Activated T-cell treated with anti-CD3 and anti-CD28 coated beads, Interleukin-2, amount 50 U/mL, for 4 hours (primary cell): ENCODE measurements at regions not wholly inside any gene's neighbourhood (a gene's known extent, or its start where the extent isn't known, plus 50 kb on each side); places are given as distances from the start of the nearest gene placed in this dataset.

Source experiments
- ATAC-seq, 2 donors: fragments of 200-7000 bp; cut with Tn5 transposase; one replicate each; pipeline ENCODE4 v1.10.0; 2021
- DNase-seq: peaks from one replicate; pipeline ENCODE4 v3.0.0-alpha.2; 2020
- H3K27me3 Mint-ChIP-seq: one replicate; pipeline ENCODE4 v1.8.0; 2021; ENCODE audit warnings: low read depth, mixed read lengths
- H3K36me3 Mint-ChIP-seq: one replicate; pipeline ENCODE4 v1.8.0; 2022; ENCODE audit warnings: mixed read lengths; ENCODE audit not compliant: insufficient read depth
- H3K4me1 Mint-ChIP-seq: one replicate; pipeline ENCODE4 v1.8.0; 2021; ENCODE audit warnings: low read depth, mixed read lengths
- H3K4me3 Mint-ChIP-seq: one replicate; pipeline ENCODE4 v1.8.0; 2021; ENCODE audit warnings: mild to moderate bottlenecking, moderate library complexity, mixed read lengths
- H3K9me3 Mint-ChIP-seq: one replicate; pipeline ENCODE4 v1.8.0; 2021; ENCODE audit warnings: mixed read lengths

DNA sequence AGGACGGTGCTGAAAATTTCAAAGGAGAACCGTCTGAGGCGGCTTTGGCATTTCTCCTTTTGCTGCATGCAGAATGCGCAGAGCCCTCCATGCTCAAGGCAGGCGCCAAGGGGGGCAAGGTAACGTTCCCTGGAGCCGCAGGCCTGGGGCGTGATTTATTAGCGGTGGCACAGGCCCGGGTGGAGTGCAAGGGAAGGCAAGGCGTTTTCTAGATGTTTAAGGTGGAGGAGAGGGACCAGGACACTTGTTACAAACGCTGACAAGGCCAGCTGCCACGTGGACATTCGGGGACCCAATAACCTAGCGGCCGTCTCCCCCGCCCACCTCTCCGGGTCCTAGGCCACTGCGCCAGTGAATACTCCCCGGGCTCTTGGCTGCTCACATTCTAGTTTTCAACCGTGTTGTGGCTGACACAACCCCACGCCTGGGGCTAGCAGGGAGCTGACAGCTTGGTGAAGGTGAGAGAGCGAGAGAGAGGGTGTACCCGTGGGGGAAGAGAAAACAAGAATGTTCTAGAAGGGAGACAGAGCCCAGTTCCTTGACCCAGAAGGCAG, 250.1 kb downstream of the C16orf95 start:
- Mint-ChIP-seq H3K9me3 (no peaks in the 10 kb centered on the region), H3K36me3 (no peaks in the 10 kb centered on the region), H3K4me1 (no peaks in the 10 kb centered on the region), H3K4me3 (no peak overlapping the region), H3K27me3 (peaks cover 35% of the 10 kb centered on the region)
- no peak for ATAC-seq
- no peak for DNase-seq

DNA sequence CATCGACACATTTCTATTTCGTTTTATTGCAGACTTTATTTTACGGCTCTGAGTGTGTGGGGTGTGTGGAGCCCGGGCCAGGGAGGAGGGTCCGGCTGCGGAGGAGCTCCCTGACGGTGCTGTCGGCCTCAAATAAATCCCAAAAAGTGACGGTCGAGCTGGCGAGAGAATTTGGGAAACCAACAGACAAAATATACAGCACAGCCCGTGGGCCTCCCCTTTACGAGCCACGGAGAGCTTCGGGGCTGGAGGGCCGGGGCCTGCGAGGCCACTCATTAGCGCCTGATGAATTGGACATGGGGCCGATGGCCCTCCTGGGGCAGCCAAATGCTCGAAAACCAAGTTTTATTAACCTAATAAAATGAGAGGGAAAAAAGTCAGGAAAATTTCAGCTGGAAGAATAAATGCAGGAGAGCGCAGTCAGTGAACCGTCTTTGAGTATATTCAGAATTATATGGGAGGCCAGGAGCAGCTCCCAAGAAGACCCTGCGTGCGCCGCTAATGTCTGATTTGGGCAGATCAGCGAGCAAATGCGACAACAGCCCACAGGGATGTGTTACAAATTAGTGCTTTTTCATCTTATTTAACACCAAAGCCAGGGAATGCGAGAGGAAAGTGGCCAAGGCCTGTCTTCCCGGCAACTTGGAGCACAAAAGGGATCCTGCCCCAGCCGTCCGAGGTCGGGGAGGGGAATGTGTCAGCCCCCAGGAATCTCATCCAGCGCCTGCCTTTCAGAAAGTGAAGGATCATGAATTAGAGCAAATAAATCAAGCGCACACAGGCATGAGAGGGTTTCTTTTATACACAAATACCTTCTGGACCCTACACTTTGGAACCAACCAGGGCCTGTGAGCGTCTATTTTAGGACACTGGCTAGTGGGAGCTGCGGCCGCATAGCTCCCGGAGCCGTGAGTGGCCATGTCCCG, 249.1 kb downstream of the C16orf95 start:
- no peaks in the 10 kb centered on the region for H3K36me3 Mint-ChIP-seq
- no peak for DNase-seq
- no peak overlapping the region for H3K4me3 Mint-ChIP-seq
- no peak for ATAC-seq
- H3K27me3 Mint-ChIP-seq = peaks cover 29% of the 10 kb centered on the region
- H3K9me3 Mint-ChIP-seq = no peaks in the 10 kb centered on the region
- no peaks in the 10 kb centered on the region for H3K4me1 Mint-ChIP-seq

DNA sequence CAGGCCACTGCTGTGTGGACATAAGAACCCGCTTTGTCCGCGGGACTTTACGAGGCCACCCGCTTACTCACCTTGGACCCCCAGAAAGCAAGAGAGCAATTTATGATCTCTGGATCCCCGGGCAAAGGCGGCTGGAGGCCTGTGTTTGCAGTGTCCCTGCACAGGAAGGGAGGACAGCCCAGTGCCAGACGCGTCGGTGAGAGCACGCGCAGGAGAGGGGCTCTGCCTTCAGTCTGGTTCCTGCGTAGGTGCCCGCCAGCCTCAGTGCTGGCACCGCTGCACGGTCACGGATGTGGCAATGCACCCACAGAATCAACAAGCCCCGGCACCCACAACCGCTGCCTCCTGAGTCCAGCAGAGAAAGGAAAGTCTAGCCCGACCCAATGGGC, 248.4 kb downstream of the C16orf95 start:
- peaks cover 26% of the 10 kb centered on the region for H3K27me3 Mint-ChIP-seq
- DNase-seq (no peak), ATAC-seq (no peak)
- no peak overlapping the region for H3K4me3 Mint-ChIP-seq
- no peaks in the 10 kb centered on the region for H3K4me1 Mint-ChIP-seq
- H3K36me3 Mint-ChIP-seq = no peaks in the 10 kb centered on the region
- no peaks in the 10 kb centered on the region for H3K9me3 Mint-ChIP-seq

DNA sequence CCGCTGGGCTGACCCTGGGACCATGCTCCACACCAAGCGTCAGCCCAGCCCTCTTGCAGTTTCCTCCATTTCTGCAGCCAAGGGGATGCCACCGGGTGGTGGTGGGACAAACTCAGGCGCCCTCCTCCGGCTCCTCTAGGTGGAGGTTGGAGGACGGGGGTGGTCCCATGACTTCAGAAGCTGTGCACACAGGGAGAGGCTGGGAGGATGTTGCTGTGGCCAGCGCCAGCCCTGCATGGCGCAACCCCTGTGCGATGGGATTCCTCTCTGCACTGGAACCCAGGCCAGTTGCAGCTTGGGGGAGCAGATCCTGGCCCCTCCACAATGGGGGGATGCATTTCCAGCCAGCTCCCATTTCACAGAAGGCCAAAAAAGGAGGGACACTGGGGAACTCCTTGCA, 246.5 kb downstream of the C16orf95 start:
- Mint-ChIP-seq H3K4me3 (no peak overlapping the region), H3K27me3 (peaks cover 12% of the 10 kb centered on the region), H3K36me3 (no peaks in the 10 kb centered on the region), H3K4me1 (no peaks in the 10 kb centered on the region), H3K9me3 (no peaks in the 10 kb centered on the region)
- DNase-seq (no peak), ATAC-seq (no peak)

DNA sequence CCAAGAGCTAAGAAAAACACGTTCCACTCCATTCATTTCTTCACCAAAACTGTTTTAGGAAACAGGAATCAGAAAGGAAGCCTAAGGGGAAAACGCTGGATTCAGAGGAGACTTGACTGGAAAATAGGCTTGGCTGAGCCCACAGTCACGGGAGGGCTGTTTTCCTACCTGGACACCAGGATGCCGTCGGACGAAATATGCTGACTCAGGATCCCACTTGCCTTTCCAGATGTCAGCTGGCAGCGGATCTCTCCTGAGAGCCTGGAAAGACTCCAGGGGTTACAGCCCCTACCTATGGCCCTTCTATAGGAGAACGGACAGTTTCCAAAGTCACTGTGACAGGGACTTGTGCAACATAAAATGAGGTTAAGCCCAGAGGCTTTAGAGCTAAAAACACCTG, 245.1 kb downstream of the C16orf95 start:
- ATAC-seq (no peak), DNase-seq (no peak)
- Mint-ChIP-seq H3K27me3 (peaks cover 7% of the 10 kb centered on the region), H3K4me1 (no peaks in the 10 kb centered on the region), H3K4me3 (no peak overlapping the region), H3K9me3 (no peaks in the 10 kb centered on the region), H3K36me3 (no peaks in the 10 kb centered on the region)

DNA sequence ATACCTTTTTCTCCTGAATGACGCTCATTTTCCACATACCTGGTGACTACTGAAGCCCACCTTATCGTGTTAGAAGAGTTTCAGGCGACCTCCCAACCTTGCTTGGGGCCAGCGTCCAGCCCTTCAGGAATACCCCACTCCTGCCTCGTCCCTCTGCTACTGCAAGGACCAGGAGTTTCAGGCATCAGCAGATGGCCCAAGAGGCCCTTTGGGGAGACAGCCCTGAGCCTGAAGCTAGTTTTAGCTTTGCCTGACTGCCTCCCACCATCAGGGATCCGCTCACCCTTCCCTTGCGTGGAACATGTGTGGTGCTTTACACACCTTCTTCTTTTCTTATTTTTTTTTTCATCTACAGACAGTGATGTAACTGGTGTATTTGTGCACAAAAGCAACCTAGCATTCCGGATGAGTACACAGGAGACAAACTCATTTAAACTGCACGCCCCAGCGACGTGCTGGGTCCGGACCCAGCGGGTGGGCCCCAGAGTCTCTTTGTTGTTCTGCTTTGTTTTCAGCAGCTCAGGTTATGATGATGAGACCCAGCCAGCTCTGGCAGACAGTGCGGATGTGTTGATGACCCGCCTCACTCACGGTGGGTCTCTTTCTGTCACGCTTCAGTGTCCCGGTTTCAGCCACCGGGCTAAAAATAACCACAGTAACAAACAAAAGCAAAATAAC, 242.4 kb downstream of the C16orf95 start:
- peaks cover 6% of the 10 kb centered on the region for H3K27me3 Mint-ChIP-seq
- peaks cover 6% of the 10 kb centered on the region for H3K9me3 Mint-ChIP-seq
- H3K4me3 Mint-ChIP-seq = no peak overlapping the region
- no peaks in the 10 kb centered on the region for H3K4me1 Mint-ChIP-seq
- ATAC-seq = no peak
- H3K36me3 Mint-ChIP-seq = no peaks in the 10 kb centered on the region
- no peak for DNase-seq

DNA sequence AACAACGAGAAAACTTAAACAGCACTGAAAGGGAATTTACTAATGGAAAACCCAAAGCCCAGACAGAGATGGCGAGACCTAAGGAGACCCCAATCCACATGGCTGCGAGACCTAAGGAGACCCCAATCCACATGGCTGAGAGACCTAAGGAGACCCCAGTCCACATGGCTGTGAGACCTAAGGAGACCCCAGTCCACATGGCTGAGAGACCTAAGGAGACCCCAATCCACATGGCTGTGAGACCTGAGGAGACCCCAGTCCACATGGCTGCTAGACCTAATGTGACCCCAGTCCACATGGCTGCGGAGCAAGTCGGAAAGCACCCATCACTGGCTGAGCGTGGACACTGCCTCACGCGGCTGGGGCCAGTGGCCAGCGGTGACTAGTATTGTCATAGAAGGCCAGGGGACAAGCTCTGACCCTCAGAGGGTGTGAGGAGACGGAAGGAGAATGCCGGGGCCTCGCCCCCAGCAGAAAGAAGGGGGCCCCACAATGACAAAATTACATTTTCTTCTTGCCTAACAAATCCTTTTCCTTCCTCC, 241.8 kb downstream of the C16orf95 start:
- Mint-ChIP-seq H3K36me3 (no peaks in the 10 kb centered on the region), H3K4me1 (no peaks in the 10 kb centered on the region)

DNA sequence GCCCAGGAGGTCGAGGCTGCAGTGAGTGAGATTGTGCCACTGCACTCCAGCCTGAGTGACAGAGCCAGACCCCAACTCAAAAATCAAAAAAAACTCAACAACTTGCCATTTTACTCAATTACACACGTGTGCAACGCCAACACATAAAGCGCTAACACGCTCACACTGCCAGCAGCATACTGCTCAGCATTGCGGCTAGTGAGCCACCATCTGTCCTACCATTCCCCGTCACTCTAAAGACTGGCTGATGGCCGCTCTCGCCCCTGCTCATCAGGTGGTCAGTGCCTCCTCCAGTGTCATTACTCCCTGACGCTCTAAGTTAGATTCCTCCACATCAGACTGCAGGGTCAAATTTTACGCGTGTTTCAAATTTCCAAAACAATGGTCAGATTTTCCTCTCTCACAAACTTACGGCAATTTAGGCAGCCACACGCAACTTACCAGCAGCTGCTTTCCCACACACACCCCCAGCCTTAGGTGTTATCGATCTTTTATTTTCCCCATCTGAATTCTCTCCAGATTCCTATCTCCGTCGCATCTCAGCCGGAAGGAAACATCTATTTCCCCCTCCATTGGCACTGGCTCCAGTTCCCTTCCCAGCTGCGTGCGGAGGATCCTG, 240.8 kb downstream of the C16orf95 start:
- DNase-seq = no peak
- Mint-ChIP-seq H3K4me3 (no peak overlapping the region), H3K4me1 (no peaks in the 10 kb centered on the region), H3K27me3 (peaks cover 4% of the 10 kb centered on the region), H3K36me3 (no peaks in the 10 kb centered on the region), H3K9me3 (peaks cover 20% of the 10 kb centered on the region)
- ATAC-seq = no peak

More for the DNA sequence above, 241.8 kb downstream of the C16orf95 start:
- no peak for DNase-seq
- ATAC-seq = no peak
- Mint-ChIP-seq H3K9me3 (peaks cover 9% of the 10 kb centered on the region), H3K4me3 (no peak overlapping the region), H3K27me3 (peaks cover 5% of the 10 kb centered on the region)

DNA sequence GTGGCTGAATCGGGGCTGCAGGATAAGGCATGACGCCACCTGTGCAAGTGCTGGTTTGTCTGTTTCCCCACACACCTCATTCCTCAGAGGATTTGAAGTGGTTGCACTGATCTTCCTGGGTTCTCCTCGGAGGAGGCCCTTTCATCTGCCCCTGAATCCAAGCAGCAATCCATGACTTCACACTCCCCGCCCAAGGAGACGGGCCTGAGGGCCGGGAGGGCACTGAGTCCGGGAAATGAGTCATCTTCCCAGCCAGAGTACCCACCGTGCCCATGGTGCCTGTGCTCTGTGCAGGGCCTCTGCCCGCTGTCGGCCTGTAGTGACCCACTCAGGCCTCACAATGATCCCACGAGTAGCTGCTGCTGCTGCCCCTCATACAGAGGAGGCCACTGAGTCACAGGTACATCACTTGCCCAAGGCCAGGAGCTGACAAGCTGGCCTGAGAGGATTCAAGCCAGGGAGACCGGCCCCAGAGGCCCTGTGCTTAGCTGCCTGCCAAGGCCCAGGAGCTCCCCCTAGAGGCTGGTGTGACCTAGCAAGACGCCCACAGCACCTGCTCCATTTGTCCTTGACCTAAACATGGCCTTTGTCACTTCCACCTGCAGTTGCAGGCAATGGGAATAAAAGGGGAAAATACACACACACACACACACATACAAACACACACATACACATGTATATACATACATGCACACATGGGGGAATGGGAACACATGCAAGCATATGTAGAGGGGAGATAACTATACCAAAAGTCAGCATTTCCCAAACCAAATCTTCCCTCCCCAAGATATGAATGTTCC, 240.0 kb downstream of the C16orf95 start:
- no peak overlapping the region for H3K4me3 Mint-ChIP-seq
- H3K27me3 Mint-ChIP-seq = peaks cover 4% of the 10 kb centered on the region
- DNase-seq (no peak), ATAC-seq (no peak)
- H3K4me1 Mint-ChIP-seq = no peaks in the 10 kb centered on the region
- H3K36me3 Mint-ChIP-seq = no peaks in the 10 kb centered on the region
- H3K9me3 Mint-ChIP-seq = peaks cover 23% of the 10 kb centered on the region

DNA sequence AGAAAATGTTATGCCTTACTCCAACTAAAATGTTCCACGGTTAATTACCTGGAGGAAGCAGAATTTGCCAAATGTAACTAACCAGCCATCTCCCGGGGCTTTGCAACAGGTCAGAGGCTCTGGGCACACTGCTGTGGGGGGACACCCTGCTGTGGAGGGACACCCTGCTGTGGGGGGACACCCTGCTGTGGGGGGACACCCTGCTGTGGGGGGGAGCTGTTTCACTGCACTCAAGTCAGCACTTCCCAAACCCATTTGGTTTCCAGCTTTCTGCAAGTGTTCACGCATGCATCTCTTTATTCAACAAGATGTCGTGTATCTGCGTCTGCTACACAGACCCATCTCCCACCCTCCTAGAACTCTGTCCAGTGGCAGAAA, 239.5 kb downstream of the C16orf95 start:
- Mint-ChIP-seq H3K9me3 (peaks cover 26% of the 10 kb centered on the region), H3K27me3 (peaks cover 2% of the 10 kb centered on the region), H3K36me3 (no peaks in the 10 kb centered on the region), H3K4me1 (no peaks in the 10 kb centered on the region), H3K4me3 (no peak overlapping the region)
- DNase-seq = no peak
- ATAC-seq = no peak

DNA sequence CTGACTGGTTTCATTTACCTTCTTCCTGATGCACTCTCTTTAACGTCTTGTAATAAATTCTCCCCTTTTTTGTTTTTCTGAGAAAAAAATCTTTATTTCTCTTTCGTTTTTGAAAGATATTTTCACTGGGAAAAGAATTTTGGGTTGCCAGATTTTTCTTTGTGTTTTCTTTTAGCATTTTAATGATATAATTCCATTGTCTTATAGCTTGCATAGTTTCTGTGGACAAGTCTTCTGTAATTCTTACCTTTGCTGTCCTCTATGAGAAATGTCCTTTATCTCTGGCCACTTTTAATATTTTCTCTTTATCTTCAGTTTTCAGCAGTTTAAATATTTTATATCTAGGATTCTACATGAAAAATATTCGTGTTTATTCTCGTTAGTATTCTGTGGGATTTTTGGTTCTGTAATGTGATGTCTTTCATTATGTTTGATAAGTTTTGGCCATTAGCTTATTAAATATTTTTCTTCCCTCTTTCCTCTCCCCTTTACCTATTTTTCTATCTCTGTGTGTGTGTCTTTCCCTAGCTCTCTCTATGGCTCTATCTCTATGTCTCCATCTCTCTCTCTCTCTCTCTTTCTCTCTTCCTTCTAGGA, 236.5 kb downstream of the C16orf95 start:
- H3K4me1 Mint-ChIP-seq = no peaks in the 10 kb centered on the region
- H3K27me3 Mint-ChIP-seq = peaks cover 5% of the 10 kb centered on the region
- H3K9me3 Mint-ChIP-seq = peaks cover 38% of the 10 kb centered on the region
- H3K36me3 Mint-ChIP-seq = no peaks in the 10 kb centered on the region
- no peak for DNase-seq
- ATAC-seq = no peak
- H3K4me3 Mint-ChIP-seq = no peak overlapping the region

DNA sequence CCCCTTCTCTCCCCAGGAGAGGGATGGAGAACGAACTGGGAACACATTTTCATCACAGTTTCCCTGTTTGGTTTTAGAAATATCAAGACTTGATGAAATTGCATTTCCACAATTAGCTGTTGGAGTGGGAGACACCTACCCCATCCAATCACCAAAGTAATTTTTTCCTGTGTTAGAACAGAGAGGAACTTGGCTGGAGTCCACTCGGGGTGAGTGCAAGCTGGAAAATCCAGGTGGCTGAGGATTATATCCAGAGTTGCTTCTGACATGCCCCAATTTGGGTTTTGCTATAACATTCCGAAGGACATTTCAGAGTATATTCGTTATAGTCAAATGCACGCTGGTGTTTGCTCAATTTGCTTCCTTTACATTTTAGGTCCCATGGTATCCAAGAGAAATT, 231.8 kb downstream of the C16orf95 start:
- Mint-ChIP-seq H3K4me3 (no peak overlapping the region), H3K9me3 (peaks cover 29% of the 10 kb centered on the region), H3K4me1 (no peaks in the 10 kb centered on the region), H3K36me3 (no peaks in the 10 kb centered on the region), H3K27me3 (peaks cover 5% of the 10 kb centered on the region)
- DNase-seq = no peak
- no peak for ATAC-seq

DNA sequence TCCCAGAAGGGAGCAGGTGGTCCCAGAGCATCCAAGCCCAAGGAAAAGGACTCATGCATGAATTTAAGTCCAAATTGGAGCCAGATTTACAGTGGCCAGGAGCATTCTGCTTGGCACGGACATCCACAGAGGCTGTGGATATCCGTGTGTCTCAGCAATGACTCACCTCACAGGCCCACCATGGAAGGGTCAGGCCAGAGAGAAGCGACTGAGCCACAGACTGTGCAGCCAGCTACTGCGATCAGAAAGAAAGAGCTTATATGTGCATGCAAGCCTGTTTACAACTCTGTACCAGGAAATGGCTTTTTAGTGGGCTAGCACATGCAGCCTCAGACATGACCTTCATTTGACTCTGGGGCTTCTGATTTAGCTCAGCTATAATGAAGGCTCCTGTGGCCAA, 231.0 kb downstream of the C16orf95 start:
- Mint-ChIP-seq H3K27me3 (peaks cover 5% of the 10 kb centered on the region), H3K4me3 (no peak overlapping the region), H3K9me3 (peaks cover 21% of the 10 kb centered on the region), H3K4me1 (no peaks in the 10 kb centered on the region), H3K36me3 (no peaks in the 10 kb centered on the region)
- no peak for DNase-seq
- no peak for ATAC-seq
